ENCODE measurements at regions not wholly inside any gene's neighbourhood (a gene's known extent, or its start where the extent isn't known, plus 50 kb on each side); places are given as distances from the start of the nearest gene placed in this dataset.

GRCh38 chrX:905848-906566, 275.4 kb downstream of the SHOX start:
- Histone ChIP-seq H2BK5ac (ENCODE audit: low read depth, low read length) (no peak overlapping the region), H3K9ac (replicated peaks in 1 of 4; ENCODE audit: extremely low read depth in 1 of 4, low read depth in 3 of 4, low read length in 3 of 4) (no peak overlapping the region), H3K23me2 (ENCODE audit: low read depth, low read length) (no peaks in the 10 kb centered on the region), H4K91ac (replicated peaks; ENCODE audit: insufficient read length, low read length) (no peak overlapping the region), H2BK15ac (ENCODE audit: low read length) (no peak overlapping the region), H4K20me1 (replicated peaks in 1 of 2; ENCODE audit: control insufficient read depth in 1 of 2, insufficient read depth in 2 of 2, low read length in 2 of 2) (no peaks in the 10 kb centered on the region), H2BK12ac (ENCODE audit: low read depth, low read length) (no peak overlapping the region), H3K4me1 (replicated peaks in 1 of 4; ENCODE audit: control insufficient read depth in 3 of 4, insufficient read depth in 4 of 4, low read length in 3 of 4) (no peaks in the 10 kb centered on the region), H3K36me3 (ENCODE audit: control insufficient read depth in 2 of 4, insufficient read depth in 4 of 4, low read length in 3 of 4) (no peaks in the 10 kb centered on the region), H3K56ac (replicated peaks; ENCODE audit: insufficient read length, low read depth, low read length) (no peak overlapping the region), H3K27ac (ENCODE audit: low read depth, low read length) (no peak overlapping the region), H3K79me2 (ENCODE audit: control insufficient read depth in 1 of 2, insufficient read depth in 2 of 2, low read length in 2 of 2) (no peaks in the 10 kb centered on the region), H3K4me2 (ENCODE audit: insufficient read depth in 1 of 2, low read depth in 2 of 2, low read length in 2 of 2) (no peak overlapping the region), H2BK120ac (replicated peaks; ENCODE audit: low read depth, low read length) (no peak overlapping the region), H4K8ac (ENCODE audit: extremely low read depth, insufficient read depth, low read length) (no peak overlapping the region), H2AFZ (ENCODE audit: low read length) (peak overlapping the region; percentile 62; the same call in 1 of the 2 replicates), H4K5ac (ENCODE audit: insufficient read length, low read depth, low read length) (no peak overlapping the region), H2BK20ac (ENCODE audit: low read length) (no peak overlapping the region), H3K79me1 (ENCODE audit: low read depth, low read length) (no peaks in the 10 kb centered on the region), H3K14ac (ENCODE audit: insufficient read length) (no peak overlapping the region), H3K9me3 (ENCODE audit: insufficient read depth in 2 of 2, low read depth in 1 of 2, low read length in 1 of 2) (no peaks in the 10 kb centered on the region), H3K4ac (replicated peaks; ENCODE audit: insufficient read length, low read depth, low read length) (no peak overlapping the region), H3K4me3 (ENCODE audit: extremely low read depth in 1 of 4, insufficient read depth in 2 of 4, low read depth in 3 of 4, low read length in 4 of 4) (no peak overlapping the region), H3K27me3 (replicated peaks in 1 of 4; ENCODE audit: control insufficient read depth in 3 of 4, extremely low read depth in 1 of 4, insufficient read depth in 3 of 4, low read length in 3 of 4) (no peaks in the 10 kb centered on the region), H3K18ac (ENCODE audit: extremely low read depth, low read length) (no peak overlapping the region), H3K23ac (ENCODE audit: insufficient read length) (no peak overlapping the region), H2AK5ac (ENCODE audit: low read depth, low read length) (no peak overlapping the region)
- 86% methylated on average over 19 of the region's 19 CpGs; no CpG with 5 or more reads in 1 of the 2 experiments for WGBS, 2 experiments (ENCODE audit: extremely low coverage in 1 of 2, insufficient coverage in 1 of 2, insufficient read length in 1 of 2, insufficient replicate concordance in 2 of 2, low coverage in 1 of 2, low lambda C conversion rate in 2 of 2, missing lambda C conversion rate in 1 of 2)
- ChIA-PET POLR2A (ENCODE audit: partially characterized antibody) (no interaction called here), CTCF (ENCODE audit: partially characterized antibody) (no interaction called here)
- DNase-seq (ENCODE audit: low read depth in 1 of 2, low spot score in 2 of 2): no peak
- FAIRE-seq: no peak
- no peak for TF ChIP-seq SP1 (IDR thresholded peaks at IDR 0.05; ENCODE audit: low read depth, low read length)
- TF ChIP-seq SP4 (IDR thresholded peaks at IDR 0.05; ENCODE audit: low read length): no peak
- no peak for TF ChIP-seq CHD2 (IDR thresholded peaks at IDR 0.05; ENCODE audit: low read length)
- no peak for TF ChIP-seq E2F6 (IDR thresholded peaks at IDR 0.05)
- TF ChIP-seq SP2 (IDR thresholded peaks at IDR 0.05; ENCODE audit: low read length): no peak
- TF ChIP-seq TBP (IDR thresholded peaks at IDR 0.05; ENCODE audit: low read depth, low read length): no peak
- TF ChIP-seq JUN (IDR thresholded peaks at IDR 0.05; ENCODE audit: low read depth, low read length): no peak
- no peak for TF ChIP-seq ATF2 (IDR thresholded peaks at IDR 0.05; ENCODE audit: low read length)
- TF ChIP-seq MAFK (IDR thresholded peaks at IDR 0.05; ENCODE audit: low read depth, low read length): no peak
- no peak for TF ChIP-seq CTBP2 (IDR thresholded peaks at IDR 0.05; ENCODE audit: borderline replicate concordance, insufficient read depth, insufficient read length, low read length)
- no peak for TF ChIP-seq GTF2F1 (IDR thresholded peaks at IDR 0.05; ENCODE audit: borderline replicate concordance, low read depth, low read length)
- no peak for TF ChIP-seq KDM5A (IDR thresholded peaks at IDR 0.05; ENCODE audit: low read length)
- no peak for TF ChIP-seq POLR2AphosphoS5 (IDR thresholded peaks at IDR 0.05; ENCODE audit: low read depth, low read length)

All from H1 (cell line).